GM21390 (cell line): ENCODE measurements at regions not wholly inside any gene's neighbourhood (a gene's known extent, or its start where the extent isn't known, plus 50 kb on each side); places are given as distances from the start of the nearest gene placed in this dataset.

Source experiments
- ATAC-seq: cut with Tn5 transposase; IDR thresholded peaks from one replicate; pipeline ENCODE4 v1.9.1; 2021; ENCODE audit not compliant: unreplicated experiment

DNA sequence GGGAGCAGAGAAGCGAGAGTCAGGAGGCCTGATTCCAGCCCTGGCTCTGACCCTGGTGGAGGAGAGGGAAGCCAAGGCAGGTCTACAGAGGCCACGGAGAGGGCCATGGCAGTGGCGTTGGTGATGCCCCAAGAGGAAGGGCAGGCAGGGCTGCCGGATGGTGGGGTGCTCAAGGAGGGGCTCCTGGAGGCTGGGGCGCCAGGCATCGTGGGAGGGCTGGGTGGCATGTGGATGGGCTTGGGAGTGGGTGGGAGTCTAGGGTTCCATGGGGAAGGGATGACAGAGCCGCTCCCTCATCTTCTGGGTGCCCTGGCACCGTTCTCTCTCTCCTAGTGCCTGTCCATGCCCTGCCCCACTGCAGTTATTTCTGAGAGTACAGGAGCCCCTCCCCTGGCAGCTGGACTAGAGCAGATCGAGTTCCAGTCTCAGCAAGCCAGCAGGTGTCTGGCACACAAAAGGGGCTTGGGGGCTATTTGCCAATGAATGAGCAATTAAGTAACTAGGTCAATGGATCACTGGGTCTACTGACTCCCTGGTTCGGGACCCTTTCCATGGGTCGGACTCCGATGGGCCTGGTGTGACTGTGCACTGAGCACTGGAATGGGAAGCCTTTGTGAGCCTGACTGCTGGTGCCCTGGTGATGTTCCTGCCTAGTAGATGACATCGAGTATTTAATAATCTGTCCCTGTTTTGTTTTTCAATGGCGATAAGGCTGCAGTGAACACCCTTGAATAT lies 570.0 kb downstream of the TBC1D22A start:
- ATAC-seq: no peak

DNA sequence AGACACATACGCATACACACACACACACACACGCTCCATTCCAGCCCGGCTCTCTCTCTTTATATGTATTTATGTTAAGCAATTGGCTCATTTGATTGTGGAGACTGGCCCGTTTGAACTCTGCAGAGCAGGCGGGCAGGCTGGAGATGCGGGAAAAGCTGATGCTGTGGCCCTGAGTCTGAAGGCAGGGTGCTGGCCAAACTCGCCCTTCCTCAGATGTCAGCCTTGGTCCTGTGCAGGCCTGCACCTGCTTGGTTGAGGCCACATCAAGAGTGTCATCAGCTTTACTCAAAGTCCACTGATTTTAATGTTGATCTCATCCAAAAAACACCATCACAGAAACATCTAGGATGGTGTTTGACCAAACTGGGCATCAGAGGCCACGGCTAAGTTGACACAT lies 569.3 kb downstream of the TBC1D22A start:
- no peak for ATAC-seq

DNA sequence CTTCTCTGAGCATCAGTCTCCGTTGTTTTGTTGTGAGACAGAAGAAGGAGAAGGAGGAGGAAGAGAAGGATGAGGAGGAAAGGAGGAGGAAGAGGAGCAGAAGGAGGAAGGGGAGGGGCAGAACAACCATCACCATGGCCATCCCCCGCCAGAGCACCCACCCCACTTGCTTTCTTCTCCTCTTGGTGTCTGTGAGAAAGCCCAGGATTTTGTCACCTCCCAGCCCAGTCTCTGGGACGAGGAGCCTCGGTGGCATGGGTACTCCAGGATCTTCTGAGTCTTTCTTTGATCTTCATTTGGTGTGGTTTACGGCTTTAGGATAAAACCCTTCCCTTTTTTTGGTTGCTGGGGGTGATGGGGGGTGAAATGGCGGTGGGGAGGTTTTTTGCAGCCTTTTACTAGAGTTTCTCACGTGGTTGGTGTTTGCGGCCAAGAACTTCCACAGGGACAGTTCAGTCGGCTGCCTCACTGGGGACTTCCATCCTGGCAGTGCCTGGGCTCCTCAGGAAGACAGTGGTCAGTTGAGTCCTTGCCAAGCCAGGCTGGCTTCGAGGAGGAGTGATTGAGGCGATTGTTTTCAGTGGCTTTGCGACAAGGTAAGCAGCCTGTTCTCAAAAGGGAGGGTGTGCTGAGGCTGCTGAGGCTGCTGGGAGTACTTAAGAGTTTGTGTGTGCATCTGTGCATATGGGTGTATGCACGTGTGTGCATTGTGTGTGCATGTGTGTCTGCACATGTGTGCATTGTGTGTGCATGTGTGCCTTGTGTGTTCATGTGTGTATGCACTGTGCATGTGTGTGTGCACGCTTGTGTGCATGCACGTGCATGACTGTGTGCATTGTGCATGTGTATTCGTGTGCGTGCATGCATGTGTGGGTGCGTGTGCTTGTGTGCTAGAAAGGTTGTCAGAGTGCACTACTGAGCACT lies 567.5 kb downstream of the TBC1D22A start:
- no peak for ATAC-seq

DNA sequence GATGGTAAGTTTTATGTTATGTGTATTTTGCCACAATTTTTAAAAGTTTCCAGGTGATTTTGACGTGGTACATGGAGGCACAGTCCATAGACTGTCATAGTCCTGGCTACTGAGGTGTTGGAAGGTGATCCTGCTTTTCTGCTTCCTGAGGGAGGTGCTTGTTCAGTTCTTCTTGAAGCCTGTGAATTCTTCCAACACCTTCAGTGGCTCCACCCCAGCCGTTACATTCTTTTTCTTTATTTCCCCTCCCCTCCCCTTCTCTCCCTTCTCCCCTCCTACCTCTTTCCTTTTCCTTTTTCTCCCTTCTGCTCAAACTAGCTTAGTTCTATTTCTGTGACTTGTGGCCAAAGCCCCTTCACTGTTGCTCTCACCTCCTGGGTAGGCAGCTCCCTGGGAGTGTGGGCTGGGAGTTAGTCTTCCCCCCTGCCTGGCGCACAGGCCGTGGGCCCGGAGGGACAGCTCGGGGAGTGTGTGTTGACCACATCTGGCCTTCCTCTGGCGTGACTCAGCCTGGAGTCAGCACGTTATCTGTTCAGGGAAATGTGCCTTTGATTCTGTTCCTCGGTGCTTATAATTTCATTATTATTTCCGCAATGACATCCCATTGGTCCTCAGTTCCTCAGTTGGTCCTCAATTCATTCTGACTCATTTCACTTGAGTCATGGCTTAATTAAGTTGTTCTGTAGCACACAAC lies 566.2 kb downstream of the TBC1D22A start:
- no peak for ATAC-seq

DNA sequence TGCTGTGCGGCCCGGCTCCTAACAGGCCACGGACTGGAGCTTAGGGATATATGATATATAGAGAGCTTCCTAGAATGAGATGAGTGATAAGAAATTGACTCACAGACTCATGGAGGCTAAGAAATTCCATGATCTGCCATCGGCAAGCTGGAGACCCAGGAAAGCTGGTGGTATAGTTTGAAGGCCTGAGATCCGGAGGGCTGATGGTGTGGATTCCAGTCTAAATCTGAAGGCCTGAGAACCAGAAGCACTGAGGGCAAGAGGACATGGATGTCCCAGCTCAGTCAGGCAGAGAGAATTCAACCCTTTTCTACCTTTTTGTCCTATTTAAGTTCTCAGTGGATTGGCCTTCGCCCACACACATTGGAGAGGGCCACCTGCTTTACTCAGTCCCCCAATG lies 564.8 kb downstream of the TBC1D22A start:
- ATAC-seq: no peak

DNA sequence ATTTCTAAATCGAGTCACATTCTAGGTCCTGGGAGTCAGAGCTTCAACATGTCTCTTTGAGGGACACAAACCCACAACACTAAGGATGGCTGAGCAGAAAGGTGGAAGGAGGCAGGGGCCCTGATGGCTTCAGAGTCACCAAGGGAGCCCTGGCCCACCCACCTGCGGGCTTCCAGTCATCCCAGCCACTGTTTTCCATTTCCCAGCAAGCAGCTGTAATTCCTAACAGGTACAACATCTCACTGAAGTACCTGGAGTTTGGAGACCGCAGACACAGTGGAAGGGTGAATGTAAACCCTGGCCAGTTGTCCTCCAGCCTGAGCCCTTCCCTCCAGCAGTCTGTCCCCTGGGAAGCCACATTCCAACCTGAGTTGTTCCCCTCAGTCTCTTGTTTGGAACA lies 562.8 kb downstream of the TBC1D22A start:
- ATAC-seq: no peak

DNA sequence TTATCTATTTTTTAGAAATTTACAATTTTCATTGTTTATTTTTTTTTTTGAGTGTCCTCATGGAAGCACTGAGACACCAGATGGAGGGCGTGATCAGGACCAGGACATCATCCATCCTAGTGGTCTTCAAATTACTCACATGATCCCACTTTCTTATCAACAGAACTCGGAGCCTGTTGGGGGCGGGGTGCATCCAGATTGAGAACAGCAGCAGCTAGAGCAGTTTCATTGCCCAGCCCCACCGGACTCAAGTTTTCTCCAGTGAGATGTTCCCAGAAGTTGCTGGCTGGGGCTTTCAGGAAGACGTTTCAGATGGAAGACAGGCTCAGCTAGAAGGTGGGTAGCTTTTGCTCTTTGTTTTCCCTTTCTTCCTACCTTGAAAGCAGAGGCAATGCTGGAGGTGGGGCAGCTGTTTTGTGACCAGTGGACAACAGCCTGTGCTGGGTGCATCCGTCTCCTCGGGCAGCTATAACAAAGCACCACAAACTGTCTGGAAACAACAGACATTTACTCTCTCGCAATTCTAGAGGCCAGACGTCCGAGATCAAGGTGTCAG lies 562.1 kb downstream of the TBC1D22A start:
- ATAC-seq: no peak

DNA sequence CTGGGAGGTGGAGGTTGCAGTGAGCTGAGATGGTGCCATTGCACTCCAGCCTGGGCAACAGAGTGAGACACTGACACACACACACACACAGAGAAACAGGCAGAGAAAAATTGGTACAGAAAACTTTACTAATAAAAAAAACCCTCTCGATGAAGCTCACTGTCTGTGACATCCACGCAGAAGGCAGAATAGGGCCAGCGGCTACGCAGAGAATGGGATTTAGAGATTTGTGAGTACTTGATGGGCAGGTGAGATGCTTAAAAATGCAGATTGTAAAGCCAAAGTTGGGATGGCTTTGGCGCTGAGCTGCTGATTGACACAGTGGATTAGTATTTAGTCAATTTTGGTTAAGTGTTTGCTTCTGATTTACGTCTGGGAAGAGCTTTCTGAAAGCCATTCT lies 561.1 kb downstream of the TBC1D22A start:
- ATAC-seq: no peak

DNA sequence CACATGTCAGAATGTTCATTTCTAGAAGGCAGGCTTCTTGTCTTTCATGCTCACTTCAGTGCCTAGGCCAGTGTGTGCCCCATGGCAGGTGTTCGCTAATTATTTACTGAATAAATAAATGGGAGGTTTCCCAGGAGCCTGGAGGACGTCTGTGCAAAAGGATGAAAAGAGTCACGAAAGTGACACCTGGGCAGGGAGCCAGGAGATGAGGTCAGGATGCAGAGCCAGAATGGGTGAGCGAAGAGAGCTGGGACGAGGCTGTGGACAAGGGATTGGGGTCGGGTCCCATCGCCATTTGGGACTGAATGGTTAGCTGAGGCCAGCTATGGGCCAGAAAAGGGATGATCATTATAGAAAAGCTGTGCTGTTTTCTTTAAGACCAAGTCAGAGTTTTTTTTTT lies 560.4 kb downstream of the TBC1D22A start:
- ATAC-seq: no peak

DNA sequence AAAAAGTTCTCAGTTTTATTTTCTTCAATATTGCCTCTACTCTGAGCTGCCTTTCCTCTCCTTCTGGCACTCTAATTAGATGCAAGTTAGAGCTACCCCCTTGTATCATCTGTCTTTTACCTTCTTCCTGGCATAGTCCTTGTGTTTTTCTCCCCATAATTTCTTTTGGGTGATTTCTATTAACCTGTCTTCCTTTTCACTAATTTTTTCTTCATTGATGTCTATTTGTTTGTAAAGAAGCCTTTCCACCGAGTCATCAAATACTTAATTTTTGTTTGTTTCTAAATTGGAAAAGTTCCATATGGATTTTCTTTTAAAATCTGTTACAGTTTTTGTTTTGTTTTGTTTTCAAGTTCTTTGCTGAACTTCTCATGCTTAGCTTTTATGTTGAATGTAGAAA lies 558.1 kb downstream of the TBC1D22A start:
- ATAC-seq: no peak

DNA sequence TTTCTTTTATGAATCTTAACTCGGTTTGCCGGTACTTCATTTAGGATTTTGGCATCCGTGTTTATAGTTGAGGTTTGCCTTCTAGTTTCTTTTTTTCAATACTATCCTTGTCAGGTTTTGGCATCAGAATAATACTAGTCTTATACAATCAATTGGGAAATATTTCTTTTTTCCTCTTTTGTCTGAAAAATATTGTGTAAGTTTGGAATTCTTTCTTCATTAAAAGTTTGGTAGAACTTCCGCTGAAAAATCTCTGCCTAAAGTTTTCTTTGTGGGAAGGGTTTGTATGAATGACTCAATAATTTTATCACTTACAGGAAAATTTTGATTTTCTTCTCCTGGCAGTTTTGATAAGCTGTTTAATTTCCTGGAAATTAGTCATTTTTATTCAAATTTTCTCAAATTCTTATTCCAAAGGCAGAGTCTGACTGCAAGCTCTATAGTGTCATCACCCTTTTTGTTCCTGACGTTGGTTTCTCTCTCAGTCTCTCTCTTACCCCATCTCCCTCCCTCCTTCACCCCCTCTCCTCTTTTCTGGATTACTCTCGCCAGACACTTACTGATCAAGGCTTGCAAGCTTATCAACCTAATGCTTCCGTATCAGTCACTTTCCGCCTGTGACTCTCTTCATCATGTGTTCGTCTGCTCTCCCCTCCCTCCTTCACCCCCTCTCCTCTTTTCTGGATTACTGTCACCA lies 555.7 kb downstream of the TBC1D22A start:
- ATAC-seq: no peak

DNA sequence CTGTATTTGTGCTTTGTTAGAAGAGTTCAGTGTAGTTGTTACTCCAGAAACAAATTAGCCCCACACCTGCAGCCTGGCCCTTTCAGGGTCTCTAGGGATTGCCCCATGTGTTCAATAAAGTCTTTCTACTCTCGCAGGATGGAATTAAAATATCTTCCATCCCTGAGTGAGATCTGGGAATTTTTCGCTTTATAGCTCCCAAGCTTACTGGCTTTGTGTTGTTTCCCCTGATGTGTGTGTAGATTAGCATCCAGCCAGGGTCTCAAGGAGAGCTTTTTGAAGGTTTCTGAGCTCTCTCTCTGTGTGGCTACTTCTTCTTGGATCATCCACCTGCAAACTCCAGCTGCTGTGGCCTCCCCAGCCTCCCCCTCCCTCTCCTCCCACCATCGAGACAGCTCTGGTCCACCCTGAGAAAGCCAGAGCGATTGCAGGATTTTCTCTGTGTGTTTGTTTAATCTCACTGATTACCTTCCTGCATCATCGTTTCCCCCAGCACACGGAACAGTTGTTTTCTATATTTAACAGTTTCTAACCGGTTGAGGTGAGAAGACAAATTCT lies 553.5 kb downstream of the TBC1D22A start:
- ATAC-seq: no peak

DNA sequence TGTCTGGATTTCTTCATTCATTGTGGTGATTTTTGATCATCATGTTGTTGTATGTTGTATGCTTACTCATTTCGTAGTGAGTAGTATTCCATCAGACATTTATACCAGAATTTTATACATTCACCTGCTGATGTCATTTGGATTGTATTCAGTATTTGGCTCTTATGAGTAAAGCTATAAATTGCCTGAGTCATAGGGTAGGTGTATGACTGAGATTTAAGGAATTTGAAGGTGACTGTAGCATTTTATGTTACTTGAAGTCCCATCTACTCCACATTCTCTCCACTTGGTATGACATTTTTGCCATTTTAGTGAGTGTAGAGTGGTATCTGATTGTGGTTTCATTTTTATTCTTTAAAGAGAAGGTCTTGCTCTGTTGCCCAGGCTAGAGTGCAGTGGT lies 548.2 kb downstream of the TBC1D22A start:
- ATAC-seq: no peak

DNA sequence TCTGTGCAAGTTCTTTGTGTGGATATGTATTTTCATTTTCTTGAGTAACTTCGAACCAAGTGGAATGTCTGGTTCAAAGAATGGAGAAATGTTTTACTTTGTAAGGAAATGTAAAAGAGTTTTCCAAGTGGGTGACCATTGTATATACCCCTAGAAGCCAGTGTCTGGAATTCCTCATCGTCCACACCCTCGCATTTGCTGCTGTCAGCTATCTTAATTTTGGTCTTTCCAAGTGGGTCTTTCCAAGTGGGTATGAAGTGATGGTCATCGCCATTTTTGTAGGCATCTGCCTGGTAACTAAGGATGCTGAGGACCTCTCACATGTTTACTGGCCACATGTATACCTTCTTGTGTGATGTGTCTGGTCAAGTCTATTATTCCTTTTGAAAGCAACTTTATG lies 547.5 kb downstream of the TBC1D22A start:
- ATAC-seq: no peak

DNA sequence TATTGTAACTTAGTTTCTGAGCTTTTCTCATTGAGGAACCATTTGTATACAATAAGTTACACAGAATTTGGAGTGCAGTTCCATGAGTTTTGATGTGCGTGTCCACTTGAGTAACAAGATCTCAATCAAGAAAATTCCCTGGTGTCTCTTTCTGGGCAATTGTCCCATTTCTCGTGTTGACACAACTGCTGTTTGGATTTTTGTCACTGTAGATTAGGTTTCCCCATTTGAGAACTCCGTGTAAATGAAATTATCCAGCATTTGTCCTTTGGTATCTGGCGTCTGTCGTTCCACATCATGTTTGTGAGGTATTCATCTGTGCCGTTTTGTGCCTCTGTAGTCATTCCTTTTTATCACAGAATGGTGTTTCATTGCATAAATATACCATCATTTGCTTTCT lies 547.0 kb downstream of the TBC1D22A start:
- no peak for ATAC-seq

DNA sequence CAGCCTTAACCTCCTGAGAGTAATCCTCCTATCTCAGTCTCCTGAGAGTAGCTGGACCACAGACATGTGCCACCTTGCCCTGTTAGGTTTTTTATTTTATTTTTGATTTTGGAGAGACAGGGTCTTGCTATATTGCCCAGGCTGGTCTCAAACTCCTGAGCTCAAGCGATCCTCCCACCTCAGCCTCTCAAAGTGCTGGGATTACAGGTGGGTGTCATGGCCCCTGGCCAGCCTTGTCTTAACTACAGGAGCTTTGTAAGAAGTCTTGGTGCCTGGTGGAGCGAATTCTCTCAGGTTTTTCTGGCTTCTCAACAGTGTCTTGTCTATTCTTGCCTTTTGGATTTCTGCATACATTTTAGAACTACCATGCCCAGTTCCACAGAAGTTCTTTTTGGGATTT lies 546.4 kb downstream of the TBC1D22A start:
- ATAC-seq: no peak

DNA sequence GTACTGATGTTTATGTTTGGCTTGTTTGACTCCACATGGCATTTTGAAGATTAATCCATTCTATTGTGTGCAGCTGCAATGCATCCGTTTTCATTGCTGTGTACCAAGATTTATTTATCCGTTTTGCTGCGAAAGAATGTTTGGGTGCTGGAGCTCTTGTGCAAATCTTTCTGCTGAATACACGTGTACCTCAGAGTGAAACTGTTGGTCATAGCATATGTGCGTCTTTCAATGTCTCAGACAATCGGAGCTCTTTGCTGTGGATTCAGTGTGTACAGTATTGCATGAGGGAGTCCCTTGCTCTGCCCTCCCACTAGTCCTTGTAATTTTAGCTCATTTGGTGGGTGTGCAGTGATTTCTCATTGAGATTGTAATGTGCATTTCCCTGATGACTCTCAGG lies 545.4 kb downstream of the TBC1D22A start:
- no peak for ATAC-seq

DNA sequence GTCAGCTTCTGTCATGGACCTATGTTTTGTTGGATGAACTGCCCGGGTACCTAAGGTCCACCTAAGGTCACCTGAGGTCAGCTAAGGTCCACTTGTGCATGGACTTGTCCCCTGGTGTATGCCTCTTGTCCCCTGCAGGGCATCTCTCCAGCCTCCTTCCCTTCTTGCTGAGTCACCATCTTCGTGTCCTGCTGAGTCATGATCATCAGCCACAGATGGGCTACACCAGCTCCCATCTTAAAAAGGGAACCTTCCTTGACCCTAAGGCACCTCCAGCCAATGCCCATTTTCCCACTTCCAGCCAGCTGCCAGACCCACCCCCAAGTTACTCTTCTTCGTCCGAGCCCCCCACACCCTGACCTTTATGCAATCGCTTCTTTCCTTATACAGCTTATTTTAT lies 544.9 kb downstream of the TBC1D22A start:
- ATAC-seq: no peak

DNA sequence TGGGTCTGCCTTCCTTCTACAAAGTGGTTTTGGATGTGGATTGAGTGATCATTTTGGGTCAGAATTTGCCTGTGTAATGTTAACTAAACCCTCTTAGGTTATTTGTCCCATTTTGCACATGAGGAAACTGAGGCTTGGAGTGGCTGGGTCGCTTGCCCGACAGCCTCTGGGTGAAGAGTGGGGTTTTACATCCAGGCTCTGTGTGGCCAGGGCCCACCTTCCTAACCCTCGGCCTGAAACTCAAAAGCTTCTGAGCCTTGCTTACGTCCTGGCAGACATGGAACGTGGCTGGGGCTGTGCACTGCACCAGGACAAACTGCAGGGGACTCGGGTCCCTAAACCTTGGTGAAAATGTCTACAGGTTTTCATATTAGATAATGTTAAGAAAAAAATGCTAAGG lies 542.4 kb downstream of the TBC1D22A start:
- ATAC-seq: no peak

DNA sequence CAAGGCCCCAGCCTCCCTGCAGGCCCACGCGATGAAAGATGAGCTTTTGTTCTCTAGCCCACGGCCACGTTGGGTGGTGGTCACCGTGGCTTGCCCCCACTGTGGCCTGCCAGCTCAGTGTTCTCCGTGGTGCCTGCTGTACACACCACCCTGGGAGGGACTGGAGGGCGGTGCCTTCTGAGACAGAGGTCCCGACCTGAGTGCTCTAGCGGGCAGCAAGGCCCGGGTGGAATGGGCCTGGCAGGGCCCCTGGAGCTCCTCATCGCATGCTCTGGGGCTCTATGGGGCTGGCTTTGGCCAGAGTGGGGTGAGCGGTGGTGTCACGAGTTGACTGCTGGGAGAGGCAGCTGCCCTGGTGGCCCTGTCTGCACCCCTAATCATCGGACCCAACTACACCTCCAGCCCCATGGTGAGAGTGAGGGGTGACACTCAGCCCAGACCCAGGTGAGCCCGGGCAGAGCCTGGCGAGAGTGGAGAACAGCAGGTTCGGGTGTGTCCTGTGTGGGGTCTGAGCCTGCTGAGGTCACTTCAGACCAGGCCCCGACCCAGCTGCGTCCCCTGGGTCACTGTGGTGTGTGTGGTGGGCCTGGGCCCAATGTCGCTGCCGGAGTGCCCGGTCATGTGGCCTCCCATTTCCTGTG lies 541.9 kb downstream of the TBC1D22A start:
- no peak for ATAC-seq
